Peyer's patch (tissue), 4 donors: ENCODE measurements at regions not wholly inside any gene's neighbourhood (a gene's known extent, or its start where the extent isn't known, plus 50 kb on each side); places are given as distances from the start of the nearest gene placed in this dataset.

Experiments used
- POLR2A ChIP-seq, 2 donors: fragments of 450-650 bp; IDR thresholded peaks; one replicate each; pipeline ENCODE4 v1.5.1; 2017; ENCODE audit warnings: antibody characterized with exemption in 2 of 2, mild to moderate bottlenecking in 2 of 2, moderate library complexity in 2 of 2
- TF ChIP-seq, protein P1 (sequence below), 6 experiments: fragments of 450-650 bp in 4 of 6; fragments of 200-600 bp in 2 of 6; sonication (generic) in 1 of 6; IDR thresholded peaks; one replicate each; pipeline ENCODE4 v1.5.1; 2017 to 2019; ENCODE audit warnings: antibody characterized with exemption in 6 of 6, mild to moderate bottlenecking in 3 of 6, moderate library complexity in 1 of 6

DNA sequence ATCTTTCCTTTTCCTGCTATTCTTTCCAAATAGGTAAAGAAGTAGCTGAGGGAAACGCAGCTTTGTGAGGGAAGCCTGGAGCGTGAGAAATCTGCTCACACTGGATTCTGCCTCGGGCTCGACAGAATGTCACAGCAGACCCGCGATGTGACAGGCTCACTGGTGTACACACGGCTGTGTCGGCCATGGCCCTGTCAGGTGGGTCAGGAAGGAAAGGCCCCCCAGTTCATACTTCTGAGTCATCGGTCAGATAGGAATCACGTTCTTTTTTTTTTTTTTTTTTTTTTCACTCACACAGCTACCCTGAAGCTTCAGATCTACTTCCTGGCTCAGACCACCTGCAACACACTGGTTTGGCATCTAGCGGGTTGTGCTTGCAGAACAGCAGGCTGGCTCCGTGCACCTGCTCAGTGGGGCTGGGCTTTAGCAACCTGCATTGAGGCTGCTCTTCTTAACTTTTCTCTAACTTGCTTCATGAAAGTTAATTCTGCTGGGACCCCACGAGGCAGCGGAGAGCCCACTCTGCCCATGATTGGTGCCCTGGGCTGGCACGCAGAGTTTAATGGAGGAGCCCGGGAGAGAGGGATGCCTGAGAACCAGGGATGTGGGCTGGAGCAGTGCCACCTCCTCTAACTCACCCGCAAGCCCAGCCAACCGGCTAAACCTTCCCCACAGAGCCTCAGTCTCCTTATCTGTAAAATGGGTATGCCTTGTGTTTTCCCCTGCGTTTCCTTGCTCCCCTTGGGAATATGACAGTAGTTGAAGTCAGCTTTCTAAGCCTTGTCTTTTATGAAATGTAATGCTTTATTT is 61.5 kb upstream of the FNDC1 start:
- TF ChIP-seq, protein P1, sequence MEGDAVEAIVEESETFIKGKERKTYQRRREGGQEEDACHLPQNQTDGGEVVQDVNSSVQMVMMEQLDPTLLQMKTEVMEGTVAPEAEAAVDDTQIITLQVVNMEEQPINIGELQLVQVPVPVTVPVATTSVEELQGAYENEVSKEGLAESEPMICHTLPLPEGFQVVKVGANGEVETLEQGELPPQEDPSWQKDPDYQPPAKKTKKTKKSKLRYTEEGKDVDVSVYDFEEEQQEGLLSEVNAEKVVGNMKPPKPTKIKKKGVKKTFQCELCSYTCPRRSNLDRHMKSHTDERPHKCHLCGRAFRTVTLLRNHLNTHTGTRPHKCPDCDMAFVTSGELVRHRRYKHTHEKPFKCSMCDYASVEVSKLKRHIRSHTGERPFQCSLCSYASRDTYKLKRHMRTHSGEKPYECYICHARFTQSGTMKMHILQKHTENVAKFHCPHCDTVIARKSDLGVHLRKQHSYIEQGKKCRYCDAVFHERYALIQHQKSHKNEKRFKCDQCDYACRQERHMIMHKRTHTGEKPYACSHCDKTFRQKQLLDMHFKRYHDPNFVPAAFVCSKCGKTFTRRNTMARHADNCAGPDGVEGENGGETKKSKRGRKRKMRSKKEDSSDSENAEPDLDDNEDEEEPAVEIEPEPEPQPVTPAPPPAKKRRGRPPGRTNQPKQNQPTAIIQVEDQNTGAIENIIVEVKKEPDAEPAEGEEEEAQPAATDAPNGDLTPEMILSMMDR (IDR thresholded peaks at IDR 0.05): no peak
- TF ChIP-seq POLR2A (IDR thresholded peaks at IDR 0.05): no peak
